Colonic mucosa (tissue), 4 donors: ENCODE measurements at regions not wholly inside any gene's neighbourhood (a gene's known extent, or its start where the extent isn't known, plus 50 kb on each side); places are given as distances from the start of the nearest gene placed in this dataset.

Experiments used
- DNase-seq: peaks from one replicate; pipeline ENCODE4 v3.0.0-alpha.2; 2020
- H3K27ac ChIP-seq: fragments of 200-600 bp; one replicate; pipeline ENCODE4 v1.8.0; 2021
- H3K27me3 ChIP-seq: fragments of 200-600 bp; one replicate; pipeline ENCODE4 v1.8.0; 2021
- H3K36me3 ChIP-seq: fragments of 200-600 bp; one replicate; pipeline ENCODE4 v1.8.0; 2021
- H3K4me1 ChIP-seq: fragments of 200-600 bp; one replicate; pipeline ENCODE4 v1.8.0; 2021; ENCODE audit warnings: mild to moderate bottlenecking
- H3K4me3 ChIP-seq: fragments of 200-600 bp; one replicate; pipeline ENCODE4 v1.8.0; 2021
- H3K9ac ChIP-seq, 2 donors: one replicate each; pipeline ENCODE4 v1.7.0; 2013; ENCODE audit warnings: control low read depth in 2 of 2, low read depth in 2 of 2, low read length in 2 of 2
- H3K9me3 ChIP-seq: fragments of 200-600 bp; one replicate; pipeline ENCODE4 v1.8.0; 2021
- intact Hi-C: fragments of 100-400 bp; cut with DNase I; formaldehyde crosslinking; loops from one replicate; pipeline ENCODE4 v1.14.1; 2022
- TF ChIP-seq, protein P1 (sequence below): fragments of 200-600 bp; IDR thresholded peaks from one replicate; pipeline ENCODE4 v1.8.0; 2022; ENCODE audit warnings: antibody characterized with exemption, mild to moderate bottlenecking
- donor health status: healthy.
- donor health status: DM: no; HTN: no; CAD: no.
- donor health status: DM: no; HTN: no; CAD: no.

- H3K27ac ChIP-seq: no peak overlapping the region
- TF ChIP-seq, protein P1, sequence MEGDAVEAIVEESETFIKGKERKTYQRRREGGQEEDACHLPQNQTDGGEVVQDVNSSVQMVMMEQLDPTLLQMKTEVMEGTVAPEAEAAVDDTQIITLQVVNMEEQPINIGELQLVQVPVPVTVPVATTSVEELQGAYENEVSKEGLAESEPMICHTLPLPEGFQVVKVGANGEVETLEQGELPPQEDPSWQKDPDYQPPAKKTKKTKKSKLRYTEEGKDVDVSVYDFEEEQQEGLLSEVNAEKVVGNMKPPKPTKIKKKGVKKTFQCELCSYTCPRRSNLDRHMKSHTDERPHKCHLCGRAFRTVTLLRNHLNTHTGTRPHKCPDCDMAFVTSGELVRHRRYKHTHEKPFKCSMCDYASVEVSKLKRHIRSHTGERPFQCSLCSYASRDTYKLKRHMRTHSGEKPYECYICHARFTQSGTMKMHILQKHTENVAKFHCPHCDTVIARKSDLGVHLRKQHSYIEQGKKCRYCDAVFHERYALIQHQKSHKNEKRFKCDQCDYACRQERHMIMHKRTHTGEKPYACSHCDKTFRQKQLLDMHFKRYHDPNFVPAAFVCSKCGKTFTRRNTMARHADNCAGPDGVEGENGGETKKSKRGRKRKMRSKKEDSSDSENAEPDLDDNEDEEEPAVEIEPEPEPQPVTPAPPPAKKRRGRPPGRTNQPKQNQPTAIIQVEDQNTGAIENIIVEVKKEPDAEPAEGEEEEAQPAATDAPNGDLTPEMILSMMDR: no peak
- intact Hi-C loops: loop anchor here (5.0 kb wide), 2 partner anchors 52 to 627 kb away; no protein-coding TSS in a partner anchor
- DNase-seq: no peak
- no peaks in the 10 kb centered on the region for H3K36me3 ChIP-seq
- H3K4me1 ChIP-seq: no peaks in the 10 kb centered on the region
- no peak overlapping the region for H3K9ac ChIP-seq
- no peaks in the 10 kb centered on the region for H3K27me3 ChIP-seq
- H3K9me3 ChIP-seq: no peaks in the 10 kb centered on the region
- no peak overlapping the region for H3K4me3 ChIP-seq
These were observed 57.5 kb upstream of the THY1 start for GRCh38 chr11:119480380-119481020.

DNA sequence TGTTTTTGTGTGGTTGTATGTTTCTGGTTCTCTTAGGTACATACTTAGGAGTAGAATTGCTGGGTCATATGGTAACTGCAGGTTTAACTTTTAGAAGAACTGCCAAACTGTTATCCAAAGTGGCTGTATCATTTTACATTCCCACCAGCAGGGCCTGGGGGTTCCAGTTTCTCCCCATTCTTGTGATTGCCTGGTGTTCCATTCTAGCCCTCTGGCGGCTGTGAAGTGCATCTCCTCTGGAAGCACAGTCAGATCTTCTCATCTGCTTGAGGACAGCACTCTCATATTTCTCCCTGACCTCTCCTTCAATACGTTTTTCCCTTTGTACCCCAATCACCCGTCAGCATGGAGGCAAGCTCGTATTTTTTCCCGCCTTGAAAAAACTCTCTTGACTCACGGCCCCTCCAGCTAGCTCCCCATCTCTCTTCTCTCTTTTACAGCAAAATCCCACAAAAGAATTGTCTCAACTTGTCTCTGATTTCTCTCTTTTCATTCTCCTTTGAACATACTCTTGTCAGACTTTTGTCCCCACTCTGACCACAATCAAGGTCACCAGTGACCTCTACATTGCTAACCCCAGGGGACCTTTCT is 56.8 kb upstream of the THY1 start:
- no peak overlapping the region for H3K4me3 ChIP-seq
- TF ChIP-seq, protein P1: no peak
- no peaks in the 10 kb centered on the region for H3K9me3 ChIP-seq
- H3K36me3 ChIP-seq: no peaks in the 10 kb centered on the region
- H3K27me3 ChIP-seq: no peaks in the 10 kb centered on the region
- no peak for DNase-seq
- no peak overlapping the region for H3K9ac ChIP-seq
- no peak overlapping the region for H3K27ac ChIP-seq
- H3K4me1 ChIP-seq: no peaks in the 10 kb centered on the region
- intact Hi-C loops: loop anchor here (5.0 kb wide), 2 partner anchors 53 to 628 kb away; no protein-coding TSS in a partner anchor

GRCh38 chr11:119478711-119479285 is 55.8 kb upstream of the THY1 start:
- H3K9ac ChIP-seq: no peak overlapping the region
- H3K4me1 ChIP-seq: no peaks in the 10 kb centered on the region
- TF ChIP-seq, protein P1: no peak
- no peaks in the 10 kb centered on the region for H3K9me3 ChIP-seq
- H3K27me3 ChIP-seq: no peaks in the 10 kb centered on the region
- intact Hi-C loops: no loop called here
- no peaks in the 10 kb centered on the region for H3K36me3 ChIP-seq
- no peak overlapping the region for H3K27ac ChIP-seq
- no peak for DNase-seq
- no peak overlapping the region for H3K4me3 ChIP-seq

GRCh38 chr11:119476666-119477331 is 53.8 kb upstream of the THY1 start:
- no peaks in the 10 kb centered on the region for H3K4me1 ChIP-seq
- TF ChIP-seq, protein P1: no peak
- H3K9ac ChIP-seq: no peak overlapping the region
- no peaks in the 10 kb centered on the region for H3K36me3 ChIP-seq
- DNase-seq: no peak
- no peak overlapping the region for H3K4me3 ChIP-seq
- no peak overlapping the region for H3K27ac ChIP-seq
- no peaks in the 10 kb centered on the region for H3K27me3 ChIP-seq
- no peaks in the 10 kb centered on the region for H3K9me3 ChIP-seq
- intact Hi-C loops: no loop called here

GRCh38 chr11:119476038-119476437 is 53.1 kb upstream of the THY1 start:
- Histone ChIP-seq H3K9ac (no peak overlapping the region), H3K27me3 (no peaks in the 10 kb centered on the region), H3K4me1 (no peaks in the 10 kb centered on the region), H3K27ac (no peak overlapping the region), H3K36me3 (no peaks in the 10 kb centered on the region), H3K4me3 (no peak overlapping the region), H3K9me3 (no peaks in the 10 kb centered on the region)
- intact Hi-C loops: no loop called here
- no peak for DNase-seq
- TF ChIP-seq, protein P1: no peak
